HG03520 (cell line): ENCODE measurements at regions not wholly inside any gene's neighbourhood (a gene's known extent, or its start where the extent isn't known, plus 50 kb on each side); places are given as distances from the start of the nearest gene placed in this dataset.

Experiments
- ATAC-seq: cut with Tn5 transposase; IDR thresholded peaks from one replicate; pipeline ENCODE4 v1.9.1; 2021; ENCODE audit warnings: mild to moderate bottlenecking, moderate library complexity; ENCODE audit not compliant: unreplicated experiment

- ATAC-seq: no peak
Measured at GRCh38 chr4:156252358-156252921, 298.8 kb upstream of the CTSO start.

- ATAC-seq: no peak
Measured at GRCh38 chr4:156251373-156252065, 297.9 kb upstream of the CTSO start.

- ATAC-seq: no peak
Measured at GRCh38 chr4:156248917-156249316, 295.3 kb upstream of the CTSO start.

- no peak for ATAC-seq
Measured at GRCh38 chr4:156247470-156247869, 293.8 kb upstream of the CTSO start.

DNA sequence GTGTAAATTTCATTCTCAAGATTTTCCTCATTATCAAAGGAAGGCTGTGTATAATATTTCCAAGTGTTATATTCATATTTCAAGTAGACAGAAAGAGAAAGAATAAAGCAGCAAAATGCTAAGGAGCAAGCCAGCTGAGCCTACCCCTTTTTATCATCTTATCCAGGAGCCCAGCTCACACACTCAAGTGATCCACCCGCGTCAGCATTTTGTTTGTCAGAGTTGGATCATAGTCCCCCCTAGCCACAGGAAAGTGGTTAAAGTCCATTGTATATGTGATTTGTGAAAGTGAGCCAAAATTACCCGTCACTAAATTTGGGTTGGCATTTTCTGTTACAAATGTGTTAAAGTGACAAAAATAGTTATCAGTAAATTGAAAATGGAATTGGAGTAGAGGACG lies 289.3 kb upstream of the CTSO start:
- no peak for ATAC-seq

DNA sequence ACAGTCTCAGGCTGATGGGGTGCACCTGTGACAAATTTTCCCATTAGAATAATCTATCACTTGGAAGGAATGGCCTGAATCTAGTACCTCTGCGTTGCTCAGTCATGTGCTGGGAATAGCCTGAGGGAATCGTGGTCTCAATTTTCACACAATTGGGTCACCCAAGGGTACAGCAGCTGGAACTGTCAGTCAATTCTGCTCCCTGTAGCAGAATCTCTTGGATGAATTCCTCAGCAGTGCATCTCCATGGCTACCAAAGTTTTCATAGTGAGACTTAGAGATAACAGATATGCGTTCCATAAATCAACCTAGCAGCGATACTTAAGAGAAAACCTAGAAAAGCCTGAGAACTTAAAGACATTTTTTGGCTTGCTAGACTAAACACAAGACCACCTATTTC lies 288.7 kb upstream of the CTSO start:
- ATAC-seq: no peak

- no peak for ATAC-seq
Measured at GRCh38 chr4:156241896-156242295, 288.2 kb upstream of the CTSO start.

DNA sequence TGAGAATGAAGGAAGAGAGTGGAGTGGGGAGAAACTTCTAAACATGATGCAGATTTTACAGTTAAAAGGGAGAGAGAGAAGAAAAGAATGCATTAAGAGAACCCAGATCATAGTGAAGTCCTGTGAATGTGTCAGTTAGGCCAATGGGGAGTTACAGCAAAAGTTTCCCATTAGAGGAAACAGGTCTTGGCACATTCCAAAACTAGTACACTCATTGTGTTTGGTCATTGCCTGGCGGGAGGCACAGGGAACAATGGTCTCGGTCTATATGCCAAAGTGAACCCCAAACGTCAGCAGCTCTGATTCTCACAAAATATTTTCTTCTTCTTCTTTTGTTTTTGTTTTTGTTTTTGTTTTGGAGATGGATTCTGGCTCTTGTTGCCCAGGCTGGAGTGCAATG lies 284.5 kb upstream of the CTSO start:
- ATAC-seq: no peak

- no peak for ATAC-seq
Measured at GRCh38 chr4:156237231-156237630, 283.6 kb upstream of the CTSO start.

GRCh38 chr4:156230176-156230575 lies 276.5 kb upstream of the CTSO start:
- ATAC-seq: no peak

- no peak for ATAC-seq
Measured at GRCh38 chr4:156228676-156229075, 275.0 kb upstream of the CTSO start.

- ATAC-seq: no peak
Measured at GRCh38 chr4:156227321-156227720, 273.7 kb upstream of the CTSO start.

GRCh38 chr4:156223985-156224384 lies 270.3 kb upstream of the CTSO start:
- no peak for ATAC-seq

- no peak for ATAC-seq
Measured at GRCh38 chr4:156217236-156217635, 263.6 kb upstream of the CTSO start.

DNA sequence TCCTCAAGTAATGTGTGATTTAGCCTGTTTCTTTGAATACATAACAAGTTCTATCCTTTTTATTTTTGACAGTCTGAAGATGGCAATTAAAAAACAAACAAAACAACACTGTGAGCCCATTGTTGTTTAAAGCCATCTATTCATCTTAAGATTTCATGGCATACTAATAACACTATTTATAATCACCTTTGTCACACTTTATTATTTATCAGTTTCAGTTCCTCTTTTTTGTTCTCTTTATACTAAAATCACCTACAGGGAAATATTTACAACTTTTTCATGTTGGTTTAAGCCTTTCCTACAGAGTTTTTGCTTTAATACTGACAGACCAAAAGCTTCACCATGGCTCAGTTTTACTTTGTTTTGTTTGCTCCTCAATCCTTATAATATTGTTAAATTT lies 247.4 kb upstream of the CTSO start:
- peak; percentile 98 for ATAC-seq

DNA sequence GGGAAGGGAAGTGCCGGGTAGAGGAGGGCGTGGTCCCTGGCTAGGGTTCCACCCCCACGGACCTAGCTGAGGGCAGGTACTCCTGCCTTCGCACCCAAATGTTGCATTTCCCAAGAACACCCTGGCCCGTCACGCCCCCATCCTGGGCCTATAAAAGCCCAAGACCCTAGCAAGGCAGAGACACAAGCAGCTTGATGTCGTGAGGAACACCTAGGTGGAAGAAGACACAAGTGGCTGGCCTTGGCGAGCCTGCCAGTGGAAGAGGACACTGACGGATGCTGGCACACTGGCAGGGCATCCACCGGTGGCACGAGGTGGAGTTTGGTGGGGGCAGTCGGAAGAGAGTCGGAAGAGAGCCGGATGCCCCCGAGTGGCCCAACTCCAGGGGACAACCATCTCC lies 244.8 kb upstream of the CTSO start:
- ATAC-seq: no peak

DNA sequence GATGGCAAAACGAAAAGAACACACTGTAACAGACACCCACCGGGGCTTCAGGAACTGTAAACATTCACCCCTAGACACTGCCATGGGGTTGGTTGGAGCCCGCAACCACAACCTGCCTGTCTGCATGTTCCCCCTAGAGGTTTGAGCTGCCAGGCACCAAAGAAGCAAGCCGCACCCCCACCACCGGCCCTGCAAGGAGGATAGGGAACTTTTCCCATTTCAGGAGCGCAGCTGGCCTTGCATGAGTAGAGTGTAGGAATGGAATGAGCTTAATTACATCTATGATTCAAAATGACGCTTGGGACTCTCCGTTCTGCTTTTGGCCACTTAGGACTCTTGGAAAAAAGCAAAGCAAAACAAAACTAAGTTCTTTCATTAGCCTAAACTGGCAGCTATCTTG lies 243.6 kb upstream of the CTSO start:
- no peak for ATAC-seq

- ATAC-seq: no peak
Measured at GRCh38 chr4:156196722-156197121, 243.1 kb upstream of the CTSO start.

DNA sequence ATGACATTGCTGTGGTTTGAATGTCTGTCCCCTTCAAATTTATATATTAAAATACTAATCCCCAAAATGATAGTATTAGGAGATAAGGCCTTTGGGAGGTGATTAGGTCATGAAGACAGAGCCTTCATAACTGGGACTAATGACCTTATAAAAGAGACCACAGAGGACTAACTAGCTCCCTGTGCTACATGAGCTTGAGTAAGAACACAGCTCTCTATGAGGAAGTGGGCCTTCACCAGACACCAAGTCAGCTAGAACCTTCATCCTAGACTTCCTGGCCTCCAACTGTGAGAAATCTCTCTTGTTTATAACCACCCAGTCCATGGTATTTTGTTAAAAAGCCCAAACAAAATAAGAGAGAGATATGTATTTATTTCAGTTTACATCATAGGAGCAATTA lies 242.2 kb upstream of the CTSO start:
- peak; percentile 99 for ATAC-seq

- no peak for ATAC-seq
Measured at GRCh38 chr4:156194896-156195295, 241.2 kb upstream of the CTSO start.

- ATAC-seq: no peak
Measured at GRCh38 chr4:156193800-156194199, 240.1 kb upstream of the CTSO start.

- no peak for ATAC-seq
Measured at GRCh38 chr4:156193106-156193505, 239.4 kb upstream of the CTSO start.

GRCh38 chr4:156192033-156192432 lies 238.4 kb upstream of the CTSO start:
- no peak for ATAC-seq
